Activated naive CD8-positive, alpha-beta T cell treated with anti-CD3 and anti-CD28 coated beads, Interleukin-2, amount 10 ng/mL, durations not matched to agents 7 days and 5 days (primary cell): ENCODE measurements at regions not wholly inside any gene's neighbourhood (a gene's known extent, or its start where the extent isn't known, plus 50 kb on each side); places are given as distances from the start of the nearest gene placed in this dataset. TPM values are rescaled to one million over a fixed set of nuclear protein-coding genes. Genes with fewer than 3 reads are reported as not detected.

Experiments
- ATAC-seq: fragments of 150-1000 bp; cut with Tn5 transposase; one replicate; pipeline ENCODE4 v1.10.0; 2021; ENCODE audit warnings: low read depth, moderate library complexity
- POLR2A ChIA-PET: fragments of 350-600 bp; sonication (Branson Sonifier 250); formaldehyde crosslinking; loops from one replicate; lab custom pipeline; 2021; ENCODE audit warnings: antibody characterized with exemption; lab: Charles Lee
- DNase-seq: peaks from one replicate; pipeline ENCODE4 v3.0.0; 2021
- H3K27ac Mint-ChIP-seq: one replicate; pipeline ENCODE4 v1.8.0; 2022; ENCODE audit warnings: mild to moderate bottlenecking, mixed read lengths
- H3K27me3 Mint-ChIP-seq: one replicate; pipeline ENCODE4 v1.8.0; 2022; ENCODE audit warnings: mild to moderate bottlenecking, moderate library complexity, mixed read lengths
- H3K36me3 Mint-ChIP-seq: one replicate; pipeline ENCODE4 v1.8.0; 2021; ENCODE audit warnings: mild to moderate bottlenecking, mixed read lengths
- H3K4me1 Mint-ChIP-seq: one replicate; pipeline ENCODE4 v1.8.0; 2021; ENCODE audit warnings: mixed read lengths
- H3K4me3 Mint-ChIP-seq: one replicate; pipeline ENCODE4 v1.8.0; 2022; ENCODE audit warnings: mild to moderate bottlenecking, moderate library complexity, mixed read lengths
- H3K9me3 Mint-ChIP-seq: one replicate; pipeline ENCODE4 v1.8.0; 2021; ENCODE audit warnings: mixed read lengths
- microRNA-seq: library from miRNA; unstranded; fragments of <30 nt; microRNA quantifications from one replicate; pipeline ENCODE4 v1.2.0, GENCODE V29; 2022

- H3K27me3 Mint-ChIP-seq, result peaks cover 3% of the 10 kb centered on the region
- no peaks in the 10 kb centered on the region for H3K36me3 Mint-ChIP-seq
- no peak overlapping the region for H3K27ac Mint-ChIP-seq
- no peak overlapping the region for H3K4me3 Mint-ChIP-seq
- no peak for DNase-seq
- POLR2A ChIA-PET, result no interaction called here
- no peaks in the 10 kb centered on the region for H3K9me3 Mint-ChIP-seq
- no peak for ATAC-seq
- H3K4me1 Mint-ChIP-seq, result no peaks in the 10 kb centered on the region
These were observed 72.4 kb upstream of the E2F8 start for GRCh38 chr11:19313140-19313539.

GRCh38 chr11:19311308-19312030 is 70.7 kb upstream of the E2F8 start:
- POLR2A ChIA-PET, result no interaction called here
- H3K4me1 Mint-ChIP-seq, result no peaks in the 10 kb centered on the region
- DNase-seq (peak; percentile 39), ATAC-seq (peak; percentile 54)
- peaks cover 3% of the 10 kb centered on the region for H3K27me3 Mint-ChIP-seq
- H3K4me3 Mint-ChIP-seq, result no peak overlapping the region
- H3K27ac Mint-ChIP-seq, result no peak overlapping the region
- no peaks in the 10 kb centered on the region for H3K9me3 Mint-ChIP-seq
- no peaks in the 10 kb centered on the region for H3K36me3 Mint-ChIP-seq

GRCh38 chr11:19307498-19307897 is 66.8 kb upstream of the E2F8 start:
- Mint-ChIP-seq H3K4me3 (no peak overlapping the region), H3K27me3 (peaks cover 6% of the 10 kb centered on the region), H3K27ac (no peak overlapping the region), H3K36me3 (no peaks in the 10 kb centered on the region), H3K4me1 (no peaks in the 10 kb centered on the region), H3K9me3 (no peaks in the 10 kb centered on the region)
- ATAC-seq (no peak), DNase-seq (no peak)
- POLR2A ChIA-PET, result no interaction called here

- peaks cover 10% of the 10 kb centered on the region for H3K27me3 Mint-ChIP-seq
- no peak overlapping the region for H3K27ac Mint-ChIP-seq
- H3K4me1 Mint-ChIP-seq, result no peaks in the 10 kb centered on the region
- no peak for ATAC-seq
- H3K36me3 Mint-ChIP-seq, result no peaks in the 10 kb centered on the region
- POLR2A ChIA-PET, result no interaction called here
- DNase-seq, result no peak
- H3K9me3 Mint-ChIP-seq, result no peaks in the 10 kb centered on the region
- H3K4me3 Mint-ChIP-seq, result no peak overlapping the region
These were observed 65.6 kb upstream of the E2F8 start for GRCh38 chr11:19306179-19306944.

- DNase-seq (no peak), ATAC-seq (no peak)
- H3K27ac Mint-ChIP-seq, result no peak overlapping the region
- no peaks in the 10 kb centered on the region for H3K36me3 Mint-ChIP-seq
- no peak overlapping the region for H3K4me3 Mint-ChIP-seq
- H3K4me1 Mint-ChIP-seq, result no peaks in the 10 kb centered on the region
- peaks cover 21% of the 10 kb centered on the region for H3K27me3 Mint-ChIP-seq
- POLR2A ChIA-PET, result no interaction called here
- no peaks in the 10 kb centered on the region for H3K9me3 Mint-ChIP-seq
These were observed 60.6 kb upstream of the E2F8 start for GRCh38 chr11:19301361-19301760.

- no peaks in the 10 kb centered on the region for H3K4me1 Mint-ChIP-seq
- DNase-seq, result no peak
- H3K9me3 Mint-ChIP-seq, result no peaks in the 10 kb centered on the region
- POLR2A ChIA-PET, result no interaction called here
- H3K4me3 Mint-ChIP-seq, result no peak overlapping the region
- H3K36me3 Mint-ChIP-seq, result no peaks in the 10 kb centered on the region
- H3K27me3 Mint-ChIP-seq, result peaks cover 27% of the 10 kb centered on the region
- ATAC-seq, result no peak
- H3K27ac Mint-ChIP-seq, result no peak overlapping the region
These were observed 53.7 kb upstream of the E2F8 start for GRCh38 chr11:19294444-19294843.

- Mint-ChIP-seq H3K4me1 (no peaks in the 10 kb centered on the region), H3K27ac (no peak overlapping the region), H3K4me3 (no peak overlapping the region), H3K36me3 (no peaks in the 10 kb centered on the region), H3K27me3 (peaks cover 15% of the 10 kb centered on the region), H3K9me3 (no peaks in the 10 kb centered on the region)
- DNase-seq (no peak), ATAC-seq (no peak)
- POLR2A ChIA-PET, result no interaction called here
These were observed 50.3 kb upstream of the E2F8 start for GRCh38 chr11:19291064-19291463.

Small RNA genes lying in the stretch of these regions (microRNA-seq; reads per million reads assigned to microRNA genes)
- gene MIR4486, result not detected
